ENCODE measurements at regions not wholly inside any gene's neighbourhood (a gene's known extent, or its start where the extent isn't known, plus 50 kb on each side); places are given as distances from the start of the nearest gene placed in this dataset.

DNA sequence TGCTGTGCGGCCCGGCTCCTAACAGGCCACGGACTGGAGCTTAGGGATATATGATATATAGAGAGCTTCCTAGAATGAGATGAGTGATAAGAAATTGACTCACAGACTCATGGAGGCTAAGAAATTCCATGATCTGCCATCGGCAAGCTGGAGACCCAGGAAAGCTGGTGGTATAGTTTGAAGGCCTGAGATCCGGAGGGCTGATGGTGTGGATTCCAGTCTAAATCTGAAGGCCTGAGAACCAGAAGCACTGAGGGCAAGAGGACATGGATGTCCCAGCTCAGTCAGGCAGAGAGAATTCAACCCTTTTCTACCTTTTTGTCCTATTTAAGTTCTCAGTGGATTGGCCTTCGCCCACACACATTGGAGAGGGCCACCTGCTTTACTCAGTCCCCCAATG is 564.8 kb downstream of the TBC1D22A start:
- H3K9me3 ChIP-seq = peaks cover 0 to 2% (median 0%) of the 10 kb centered on the region in 4 donors
- no peak overlapping the region for H3K4me3 ChIP-seq
- TF ChIP-seq EP300 (IDR thresholded peaks at IDR 0.05) (no peak), POLR2A (IDR thresholded peaks at IDR 0.05) (no peak)
- TF ChIP-seq, protein P1, sequence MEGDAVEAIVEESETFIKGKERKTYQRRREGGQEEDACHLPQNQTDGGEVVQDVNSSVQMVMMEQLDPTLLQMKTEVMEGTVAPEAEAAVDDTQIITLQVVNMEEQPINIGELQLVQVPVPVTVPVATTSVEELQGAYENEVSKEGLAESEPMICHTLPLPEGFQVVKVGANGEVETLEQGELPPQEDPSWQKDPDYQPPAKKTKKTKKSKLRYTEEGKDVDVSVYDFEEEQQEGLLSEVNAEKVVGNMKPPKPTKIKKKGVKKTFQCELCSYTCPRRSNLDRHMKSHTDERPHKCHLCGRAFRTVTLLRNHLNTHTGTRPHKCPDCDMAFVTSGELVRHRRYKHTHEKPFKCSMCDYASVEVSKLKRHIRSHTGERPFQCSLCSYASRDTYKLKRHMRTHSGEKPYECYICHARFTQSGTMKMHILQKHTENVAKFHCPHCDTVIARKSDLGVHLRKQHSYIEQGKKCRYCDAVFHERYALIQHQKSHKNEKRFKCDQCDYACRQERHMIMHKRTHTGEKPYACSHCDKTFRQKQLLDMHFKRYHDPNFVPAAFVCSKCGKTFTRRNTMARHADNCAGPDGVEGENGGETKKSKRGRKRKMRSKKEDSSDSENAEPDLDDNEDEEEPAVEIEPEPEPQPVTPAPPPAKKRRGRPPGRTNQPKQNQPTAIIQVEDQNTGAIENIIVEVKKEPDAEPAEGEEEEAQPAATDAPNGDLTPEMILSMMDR (IDR thresholded peaks at IDR 0.05) = no peak
- 88 to 93% methylated on average over 6 of the region's 6 CpGs for WGBS, 2 donors
- DNase-seq = no peak
- no peaks in the 10 kb centered on the region for H3K4me1 ChIP-seq
- intact Hi-C loops (cut with DNase I) = no loop called here
- no peak overlapping the region for H3K27ac ChIP-seq
- H3K27me3 ChIP-seq = peaks cover 0 to 18% (median 0%) of the 10 kb centered on the region in 3 donors
- no peaks in the 10 kb centered on the region for H3K36me3 ChIP-seq

DNA sequence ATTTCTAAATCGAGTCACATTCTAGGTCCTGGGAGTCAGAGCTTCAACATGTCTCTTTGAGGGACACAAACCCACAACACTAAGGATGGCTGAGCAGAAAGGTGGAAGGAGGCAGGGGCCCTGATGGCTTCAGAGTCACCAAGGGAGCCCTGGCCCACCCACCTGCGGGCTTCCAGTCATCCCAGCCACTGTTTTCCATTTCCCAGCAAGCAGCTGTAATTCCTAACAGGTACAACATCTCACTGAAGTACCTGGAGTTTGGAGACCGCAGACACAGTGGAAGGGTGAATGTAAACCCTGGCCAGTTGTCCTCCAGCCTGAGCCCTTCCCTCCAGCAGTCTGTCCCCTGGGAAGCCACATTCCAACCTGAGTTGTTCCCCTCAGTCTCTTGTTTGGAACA is 562.8 kb downstream of the TBC1D22A start:
- TF ChIP-seq POLR2AphosphoS5 (IDR thresholded peaks at IDR 0.05) (no peak), POLR2A (IDR thresholded peaks at IDR 0.05) (no peak), EP300 (IDR thresholded peaks at IDR 0.05) (no peak)
- peaks cover 0 to 15% (median 0%) of the 10 kb centered on the region in 3 donors for H3K27me3 ChIP-seq

DNA sequence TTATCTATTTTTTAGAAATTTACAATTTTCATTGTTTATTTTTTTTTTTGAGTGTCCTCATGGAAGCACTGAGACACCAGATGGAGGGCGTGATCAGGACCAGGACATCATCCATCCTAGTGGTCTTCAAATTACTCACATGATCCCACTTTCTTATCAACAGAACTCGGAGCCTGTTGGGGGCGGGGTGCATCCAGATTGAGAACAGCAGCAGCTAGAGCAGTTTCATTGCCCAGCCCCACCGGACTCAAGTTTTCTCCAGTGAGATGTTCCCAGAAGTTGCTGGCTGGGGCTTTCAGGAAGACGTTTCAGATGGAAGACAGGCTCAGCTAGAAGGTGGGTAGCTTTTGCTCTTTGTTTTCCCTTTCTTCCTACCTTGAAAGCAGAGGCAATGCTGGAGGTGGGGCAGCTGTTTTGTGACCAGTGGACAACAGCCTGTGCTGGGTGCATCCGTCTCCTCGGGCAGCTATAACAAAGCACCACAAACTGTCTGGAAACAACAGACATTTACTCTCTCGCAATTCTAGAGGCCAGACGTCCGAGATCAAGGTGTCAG is 562.1 kb downstream of the TBC1D22A start:
- 70 to 76% methylated on average over 10 of the region's 10 CpGs for WGBS, 2 donors
- Histone ChIP-seq H3K4me1 (no peaks in the 10 kb centered on the region), H3K27ac (no peak overlapping the region), H3K27me3 (peaks cover 0 to 14% (median 0%) of the 10 kb centered on the region in 3 donors), H3K4me3 (no peak overlapping the region), H3K36me3 (no peaks in the 10 kb centered on the region), H3K9me3 (peaks cover 2 to 15% (median 8%) of the 10 kb centered on the region in 4 donors)
- TF ChIP-seq, protein P1 (IDR thresholded peaks at IDR 0.05) = no peak
- no peak for TF ChIP-seq POLR2AphosphoS5 (IDR thresholded peaks at IDR 0.05)
- no peak for TF ChIP-seq EP300 (IDR thresholded peaks at IDR 0.05)
- no peak for TF ChIP-seq POLR2A (IDR thresholded peaks at IDR 0.05)
- intact Hi-C loops (cut with DNase I) = no loop called here
- DNase-seq = no peak

More for the DNA sequence above, 562.8 kb downstream of the TBC1D22A start:
- DNase-seq = no peak
- 83 to 86% methylated on average over 3 of the region's 3 CpGs for WGBS, 2 donors
- intact Hi-C loops (cut with DNase I) = no loop called here
- Histone ChIP-seq H3K36me3 (no peaks in the 10 kb centered on the region), H3K27ac (no peak overlapping the region), H3K4me3 (no peak overlapping the region), H3K9me3 (peaks cover under 1 to 12% (median 5%) of the 10 kb centered on the region in 4 donors), H3K4me1 (no peaks in the 10 kb centered on the region)

DNA sequence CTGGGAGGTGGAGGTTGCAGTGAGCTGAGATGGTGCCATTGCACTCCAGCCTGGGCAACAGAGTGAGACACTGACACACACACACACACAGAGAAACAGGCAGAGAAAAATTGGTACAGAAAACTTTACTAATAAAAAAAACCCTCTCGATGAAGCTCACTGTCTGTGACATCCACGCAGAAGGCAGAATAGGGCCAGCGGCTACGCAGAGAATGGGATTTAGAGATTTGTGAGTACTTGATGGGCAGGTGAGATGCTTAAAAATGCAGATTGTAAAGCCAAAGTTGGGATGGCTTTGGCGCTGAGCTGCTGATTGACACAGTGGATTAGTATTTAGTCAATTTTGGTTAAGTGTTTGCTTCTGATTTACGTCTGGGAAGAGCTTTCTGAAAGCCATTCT is 561.1 kb downstream of the TBC1D22A start:
- WGBS, 2 donors = 81 to 83% methylated on average over 6 of the region's 6 CpGs
- Histone ChIP-seq H3K36me3 (no peaks in the 10 kb centered on the region), H3K27ac (no peak overlapping the region), H3K4me1 (no peaks in the 10 kb centered on the region), H3K9me3 (peaks cover 2 to 15% (median 8%) of the 10 kb centered on the region in 4 donors), H3K4me3 (no peak overlapping the region), H3K27me3 (peaks cover 0 to 14% (median 0%) of the 10 kb centered on the region in 3 donors)
- DNase-seq = no peak
- intact Hi-C loops (cut with DNase I) = no loop called here
- TF ChIP-seq, protein P1 (IDR thresholded peaks at IDR 0.05) = no peak
- no peak for TF ChIP-seq POLR2AphosphoS5 (IDR thresholded peaks at IDR 0.05)
- no peak for TF ChIP-seq POLR2A (IDR thresholded peaks at IDR 0.05)
- TF ChIP-seq EP300 (IDR thresholded peaks at IDR 0.05) = no peak

DNA sequence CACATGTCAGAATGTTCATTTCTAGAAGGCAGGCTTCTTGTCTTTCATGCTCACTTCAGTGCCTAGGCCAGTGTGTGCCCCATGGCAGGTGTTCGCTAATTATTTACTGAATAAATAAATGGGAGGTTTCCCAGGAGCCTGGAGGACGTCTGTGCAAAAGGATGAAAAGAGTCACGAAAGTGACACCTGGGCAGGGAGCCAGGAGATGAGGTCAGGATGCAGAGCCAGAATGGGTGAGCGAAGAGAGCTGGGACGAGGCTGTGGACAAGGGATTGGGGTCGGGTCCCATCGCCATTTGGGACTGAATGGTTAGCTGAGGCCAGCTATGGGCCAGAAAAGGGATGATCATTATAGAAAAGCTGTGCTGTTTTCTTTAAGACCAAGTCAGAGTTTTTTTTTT is 560.4 kb downstream of the TBC1D22A start:
- H3K27me3 ChIP-seq = peaks cover 0 to 14% (median 0%) of the 10 kb centered on the region in 3 donors
- WGBS, 2 donors = 48 to 69% methylated on average over 7 of the region's 7 CpGs
- H3K4me1 ChIP-seq = no peaks in the 10 kb centered on the region
- H3K4me3 ChIP-seq = no peak overlapping the region
- H3K36me3 ChIP-seq = no peaks in the 10 kb centered on the region
- H3K27ac ChIP-seq = no peak overlapping the region
- TF ChIP-seq EP300 (IDR thresholded peaks at IDR 0.05) (no peak), POLR2A (IDR thresholded peaks at IDR 0.05) (no peak), POLR2AphosphoS5 (IDR thresholded peaks at IDR 0.05) (no peak)
- TF ChIP-seq, protein P1 (IDR thresholded peaks at IDR 0.05) = no peak
- H3K9me3 ChIP-seq = peaks cover 2 to 15% (median 8%) of the 10 kb centered on the region in 4 donors
- DNase-seq = no peak
- intact Hi-C loops (cut with DNase I) = no loop called here
